Fibroblast of mammary gland (primary cell): ENCODE measurements at regions not wholly inside any gene's neighbourhood (a gene's known extent, or its start where the extent isn't known, plus 50 kb on each side); places are given as distances from the start of the nearest gene placed in this dataset.

Experiments
- DNase-seq: peaks from one replicate; pipeline ENCODE4 v3.0.0-alpha.2; 2010; ENCODE audit warnings: low read depth
- H3K4me3 ChIP-seq: 2 replicates; pipeline ENCODE4 v1.5.1; 2011; ENCODE audit warnings: low read depth, mild to moderate bottlenecking, low read length, moderate library complexity; ENCODE audit not compliant: control insufficient read depth
- CTCF ChIP-seq: conservative IDR thresholded peaks from 2 replicates; pipeline ENCODE4 v1.5.1; 2011; ENCODE audit warnings: low read depth, low read length, inconsistent platforms; ENCODE audit not compliant: control insufficient read depth, insufficient read depth

- no peak overlapping the region for H3K4me3 ChIP-seq
- no peak for DNase-seq
- no peak for TF ChIP-seq CTCF
Measured at GRCh38 chr11:69918231-69918937, 99.2 kb upstream of the FGF3 start.

GRCh38 chr11:69918938-69919650 lies 99.9 kb upstream of the FGF3 start:
- H3K4me3 ChIP-seq, result no peak overlapping the region
- peak; percentile 47 for DNase-seq
- TF ChIP-seq CTCF, result peak; percentile 66

- no peak overlapping the region for H3K4me3 ChIP-seq
- DNase-seq, result no peak
- no peak for TF ChIP-seq CTCF
Measured at GRCh38 chr11:69919659-69920344, 100.6 kb upstream of the FGF3 start.

- no peak overlapping the region for H3K4me3 ChIP-seq
- DNase-seq, result no peak
- no peak for TF ChIP-seq CTCF
Measured at GRCh38 chr11:69920345-69921127, 101.3 kb upstream of the FGF3 start.

- no peak for TF ChIP-seq CTCF
- no peak for DNase-seq
- no peak overlapping the region for H3K4me3 ChIP-seq
Measured at GRCh38 chr11:69921128-69922014, 102.2 kb upstream of the FGF3 start.
